Renal pelvis (tissue), 1 donor: ENCODE measurements at regions not wholly inside any gene's neighbourhood (a gene's known extent, or its start where the extent isn't known, plus 50 kb on each side); places are given as distances from the start of the nearest gene placed in this dataset.

Experiments used
- DNase-seq: peaks from one replicate; pipeline ENCODE4 v3.0.0-alpha.2; 2013

- DNase-seq = no peak
Measured at GRCh38 chr13:64438084-64438483, 2792.1 kb downstream of the PCDH9 start.

- no peak for DNase-seq
Measured at GRCh38 chr13:64429691-64430090, 2800.4 kb downstream of the PCDH9 start.

GRCh38 chr13:64428196-64428595 lies 2801.9 kb downstream of the PCDH9 start:
- no peak for DNase-seq

- DNase-seq = no peak
Measured at GRCh38 chr13:64423467-64423866, 2806.7 kb downstream of the PCDH9 start.

GRCh38 chr13:64420181-64420580 lies 2810.0 kb downstream of the PCDH9 start:
- no peak for DNase-seq

- DNase-seq = no peak
Measured at GRCh38 chr13:64417581-64417980, 2812.6 kb downstream of the PCDH9 start.

- DNase-seq = no peak
Measured at GRCh38 chr13:64414381-64414780, 2815.8 kb downstream of the PCDH9 start.

GRCh38 chr13:64413529-64413928 lies 2816.6 kb downstream of the PCDH9 start:
- no peak for DNase-seq

- no peak for DNase-seq
Measured at GRCh38 chr13:64410276-64411053, 2819.7 kb downstream of the PCDH9 start.

- DNase-seq = no peak
Measured at GRCh38 chr13:64397701-64398100, 2832.4 kb downstream of the PCDH9 start.

GRCh38 chr13:64377606-64378005 lies 2852.5 kb downstream of the PCDH9 start:
- no peak for DNase-seq

GRCh38 chr13:64371461-64371860 lies 2858.7 kb downstream of the PCDH9 start:
- no peak for DNase-seq

- DNase-seq = no peak
Measured at GRCh38 chr13:64371045-64371444, 2859.1 kb downstream of the PCDH9 start.

GRCh38 chr13:64369121-64369520 lies 2861.0 kb downstream of the PCDH9 start:
- DNase-seq = no peak

GRCh38 chr13:64362564-64362963 lies 2867.6 kb downstream of the PCDH9 start:
- DNase-seq = no peak

GRCh38 chr13:64347664-64348063 lies 2882.5 kb downstream of the PCDH9 start:
- no peak for DNase-seq

GRCh38 chr13:64339373-64340063 lies 2890.6 kb downstream of the PCDH9 start:
- no peak for DNase-seq

GRCh38 chr13:64338671-64339070 lies 2891.5 kb downstream of the PCDH9 start:
- no peak for DNase-seq

GRCh38 chr13:64333888-64334287 lies 2896.2 kb downstream of the PCDH9 start:
- DNase-seq = no peak

GRCh38 chr13:64332048-64332447 lies 2898.1 kb downstream of the PCDH9 start:
- DNase-seq = no peak

GRCh38 chr13:64327505-64328194 lies 2902.5 kb downstream of the PCDH9 start:
- DNase-seq = no peak

- DNase-seq = no peak
Measured at GRCh38 chr13:64314331-64314730, 2898.7 kb upstream of the PCDH20 start.

- DNase-seq = no peak
Measured at GRCh38 chr13:64311948-64312347, 2896.3 kb upstream of the PCDH20 start.
